Lower leg skin (tissue), 3 donors: ENCODE measurements at regions not wholly inside any gene's neighbourhood (a gene's known extent, or its start where the extent isn't known, plus 50 kb on each side); places are given as distances from the start of the nearest gene placed in this dataset.

Experiments used
- POLR2A ChIP-seq, 2 donors: fragments of 450-650 bp; IDR thresholded peaks; one replicate each; pipeline ENCODE4 v1.6.1; 2016 to 2017; ENCODE audit warnings: antibody characterized with exemption in 2 of 2, mild to moderate bottlenecking in 1 of 2, moderate library complexity in 1 of 2
- TF ChIP-seq, protein P1 (sequence below), 3 donors: fragments of 450-650 bp; IDR thresholded peaks; one replicate each; pipeline ENCODE4 v1.5.1; 2016; ENCODE audit warnings: antibody characterized with exemption in 3 of 3, mild to moderate bottlenecking in 3 of 3, moderate library complexity in 2 of 3

DNA sequence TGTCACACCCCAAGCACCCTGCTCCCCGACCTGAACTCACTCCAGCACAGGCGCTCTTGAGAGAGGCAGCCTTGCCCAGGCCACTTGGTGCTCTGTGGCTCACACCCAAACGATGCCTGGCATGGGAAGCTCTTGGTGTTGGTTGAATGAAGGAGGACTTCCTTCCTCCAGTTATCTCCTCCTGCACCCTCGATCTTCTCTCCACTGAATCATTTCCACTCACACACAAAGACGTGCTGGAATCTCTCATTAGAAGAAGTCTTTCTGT is 90.5 kb upstream of the TRIM2 start:
- no peak for TF ChIP-seq POLR2A (IDR thresholded peaks at IDR 0.05)
- TF ChIP-seq, protein P1, sequence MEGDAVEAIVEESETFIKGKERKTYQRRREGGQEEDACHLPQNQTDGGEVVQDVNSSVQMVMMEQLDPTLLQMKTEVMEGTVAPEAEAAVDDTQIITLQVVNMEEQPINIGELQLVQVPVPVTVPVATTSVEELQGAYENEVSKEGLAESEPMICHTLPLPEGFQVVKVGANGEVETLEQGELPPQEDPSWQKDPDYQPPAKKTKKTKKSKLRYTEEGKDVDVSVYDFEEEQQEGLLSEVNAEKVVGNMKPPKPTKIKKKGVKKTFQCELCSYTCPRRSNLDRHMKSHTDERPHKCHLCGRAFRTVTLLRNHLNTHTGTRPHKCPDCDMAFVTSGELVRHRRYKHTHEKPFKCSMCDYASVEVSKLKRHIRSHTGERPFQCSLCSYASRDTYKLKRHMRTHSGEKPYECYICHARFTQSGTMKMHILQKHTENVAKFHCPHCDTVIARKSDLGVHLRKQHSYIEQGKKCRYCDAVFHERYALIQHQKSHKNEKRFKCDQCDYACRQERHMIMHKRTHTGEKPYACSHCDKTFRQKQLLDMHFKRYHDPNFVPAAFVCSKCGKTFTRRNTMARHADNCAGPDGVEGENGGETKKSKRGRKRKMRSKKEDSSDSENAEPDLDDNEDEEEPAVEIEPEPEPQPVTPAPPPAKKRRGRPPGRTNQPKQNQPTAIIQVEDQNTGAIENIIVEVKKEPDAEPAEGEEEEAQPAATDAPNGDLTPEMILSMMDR (IDR thresholded peaks at IDR 0.05), result no peak
